ENCODE measurements at regions not wholly inside any gene's neighbourhood (a gene's known extent, or its start where the extent isn't known, plus 50 kb on each side); places are given as distances from the start of the nearest gene placed in this dataset.
A peak's percentile ranks its signal among the peaks of the same experiment; 100 is the strongest.

DNA sequence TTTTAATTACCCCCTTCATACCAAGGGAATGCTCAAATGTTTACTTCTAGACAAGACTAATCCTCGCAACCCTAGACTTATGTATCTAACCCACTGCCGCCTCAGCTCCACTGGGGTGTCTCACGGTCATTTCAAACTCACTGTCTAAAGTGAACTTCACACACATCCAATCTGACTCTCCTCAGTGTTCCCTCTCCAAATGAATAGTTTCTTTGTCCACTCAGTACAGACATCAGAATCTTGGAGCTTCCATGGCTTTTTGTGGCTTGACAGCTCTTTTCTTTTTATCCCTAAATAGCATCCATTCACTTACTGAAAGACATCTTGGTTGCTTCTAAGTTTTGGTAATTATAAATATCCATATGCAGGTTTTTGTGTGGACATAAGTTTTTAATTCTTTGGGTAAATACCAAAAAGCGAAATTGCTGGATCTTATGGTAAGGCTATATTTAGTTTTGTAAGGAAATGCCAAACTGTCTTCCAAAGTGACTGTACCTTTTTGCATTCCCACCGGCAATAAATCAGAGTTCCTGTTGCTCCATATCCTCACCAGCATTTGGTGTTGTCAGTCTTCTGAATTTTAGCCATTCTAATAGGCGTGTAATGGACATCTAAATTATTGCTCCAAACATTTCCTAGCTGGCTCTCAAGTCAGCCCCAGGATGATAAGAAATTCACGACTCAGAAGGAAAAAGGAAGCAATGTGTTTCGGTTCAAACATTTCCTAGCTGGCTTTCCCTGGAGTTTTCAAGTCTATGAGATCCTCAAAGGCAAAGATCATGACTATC is 73.1 kb downstream of the DNAAF9 start:
- Histone ChIP-seq H3K27ac (ENCODE audit: low read depth, low read length) (no peak overlapping the region), H3K27me3 (ENCODE audit: control insufficient read depth, insufficient read depth, low read length, poor library complexity, severe bottlenecking) (no peaks in the 10 kb centered on the region), H3K36me3 (ENCODE audit: control insufficient read depth, insufficient read depth, low read length) (peaks cover 49% of the 10 kb centered on the region), H3K9ac (ENCODE audit: extremely low read depth, low read length, poor library complexity, severe bottlenecking) (no peak overlapping the region), H3K9me3 (ENCODE audit: control insufficient read depth, low read length) (no peaks in the 10 kb centered on the region), H3K4me1 (ENCODE audit: control insufficient read depth, insufficient read depth, low read length) (no peaks in the 10 kb centered on the region), H3K4me3 (ENCODE audit: low read length) (no peak overlapping the region)
- Mint-ChIP-seq H3K9me3 (peaks cover 5% of the 10 kb centered on the region), H3K4me1 (no peaks in the 10 kb centered on the region), H3K4me3 (no peak overlapping the region), H3K36me3 (ENCODE audit: low read depth) (peaks cover 72% of the 10 kb centered on the region), H3K27ac (no peak overlapping the region), H3K27me3 (ENCODE audit: insufficient read depth) (no peaks in the 10 kb centered on the region)
- 95% methylated on average over 8 of the region's 8 CpGs for WGBS, 2 experiments (ENCODE audit: insufficient coverage in 1 of 2, insufficient read length in 1 of 2)
- no peak for TF ChIP-seq CTCF (conservative IDR thresholded peaks at IDR 0.05)
- no peak for DNase-seq

GRCh38 chr20:3330046-3330741 is 77.3 kb downstream of the DNAAF9 start:
- Histone ChIP-seq H3K36me3 (ENCODE audit: control insufficient read depth, insufficient read depth, low read length) (peaks cover 41% of the 10 kb centered on the region), H3K27ac (ENCODE audit: low read depth, low read length) (no peak overlapping the region), H3K4me3 (ENCODE audit: low read length) (no peak overlapping the region), H3K4me1 (ENCODE audit: control insufficient read depth, insufficient read depth, low read length) (no peaks in the 10 kb centered on the region), H3K9me3 (ENCODE audit: control insufficient read depth, low read length) (no peaks in the 10 kb centered on the region), H3K9ac (ENCODE audit: extremely low read depth, low read length, poor library complexity, severe bottlenecking) (no peak overlapping the region), H3K27me3 (ENCODE audit: control insufficient read depth, insufficient read depth, low read length, poor library complexity, severe bottlenecking) (no peaks in the 10 kb centered on the region)
- peaks cover 46% of the 10 kb centered on the region for H3K36me3 Mint-ChIP-seq (ENCODE audit: low read depth)
- TF ChIP-seq CTCF (conservative IDR thresholded peaks at IDR 0.05), result peak; percentile 19
- peaks cover 5% of the 10 kb centered on the region for H3K4me1 Mint-ChIP-seq
- WGBS, 2 experiments (ENCODE audit: insufficient coverage in 1 of 2, insufficient read length in 1 of 2), result 94 to 96% methylated on average over 3 to 4 of the region's 4 CpGs
- no peak overlapping the region for H3K27ac Mint-ChIP-seq
- H3K9me3 Mint-ChIP-seq, result no peaks in the 10 kb centered on the region
- H3K4me3 Mint-ChIP-seq, result no peak overlapping the region
- DNase-seq, result no peak
- H3K27me3 Mint-ChIP-seq (ENCODE audit: insufficient read depth), result no peaks in the 10 kb centered on the region

DNA sequence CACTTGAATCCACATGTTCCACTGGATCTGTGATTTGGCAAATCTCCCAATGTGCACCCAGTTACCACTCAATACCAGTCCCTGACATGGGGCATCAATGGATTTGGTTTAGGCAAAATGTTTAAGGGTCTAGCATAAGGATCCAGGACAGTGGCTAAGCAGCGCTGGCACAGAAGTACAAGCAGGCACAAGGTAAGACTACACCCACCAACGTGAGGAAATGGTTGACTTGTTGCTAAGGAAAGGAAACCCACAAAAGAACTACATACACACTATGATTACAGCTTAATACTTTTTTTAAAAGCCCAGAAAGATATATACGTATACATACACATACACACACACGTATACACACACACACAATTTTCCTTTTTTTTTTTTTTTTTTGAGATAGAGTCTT is 79.0 kb downstream of the DNAAF9 start:
- H3K36me3 Mint-ChIP-seq (ENCODE audit: low read depth), result peaks cover 36% of the 10 kb centered on the region
- H3K4me1 Mint-ChIP-seq, result peaks cover 15% of the 10 kb centered on the region
- no peaks in the 10 kb centered on the region for H3K27me3 ChIP-seq (ENCODE audit: control insufficient read depth, insufficient read depth, low read length, poor library complexity, severe bottlenecking)
- no peak for TF ChIP-seq CTCF (conservative IDR thresholded peaks at IDR 0.05)
- no peak overlapping the region for H3K27ac ChIP-seq (ENCODE audit: low read depth, low read length)
- no peak for DNase-seq
- peaks cover 40% of the 10 kb centered on the region for H3K36me3 ChIP-seq (ENCODE audit: control insufficient read depth, insufficient read depth, low read length)
- H3K4me3 Mint-ChIP-seq, result no peak overlapping the region
- H3K4me3 ChIP-seq (ENCODE audit: low read length), result no peak overlapping the region
- peaks cover 10% of the 10 kb centered on the region for H3K4me1 ChIP-seq (ENCODE audit: control insufficient read depth, insufficient read depth, low read length)
- H3K9me3 Mint-ChIP-seq, result no peaks in the 10 kb centered on the region
- H3K9me3 ChIP-seq (ENCODE audit: control insufficient read depth, low read length), result no peaks in the 10 kb centered on the region
- H3K27ac Mint-ChIP-seq, result no peak overlapping the region
- no peaks in the 10 kb centered on the region for H3K27me3 Mint-ChIP-seq (ENCODE audit: insufficient read depth)
- 100% methylated on average over 3 to 4 of the region's 4 CpGs for WGBS, 2 experiments (ENCODE audit: insufficient coverage in 1 of 2, insufficient read length in 1 of 2)
- H3K9ac ChIP-seq (ENCODE audit: extremely low read depth, low read length, poor library complexity, severe bottlenecking), result no peak overlapping the region

All from endodermal cell (in vitro differentiated cells).